ENCODE measurements at regions not wholly inside any gene's neighbourhood (a gene's known extent, or its start where the extent isn't known, plus 50 kb on each side); places are given as distances from the start of the nearest gene placed in this dataset.

DNA sequence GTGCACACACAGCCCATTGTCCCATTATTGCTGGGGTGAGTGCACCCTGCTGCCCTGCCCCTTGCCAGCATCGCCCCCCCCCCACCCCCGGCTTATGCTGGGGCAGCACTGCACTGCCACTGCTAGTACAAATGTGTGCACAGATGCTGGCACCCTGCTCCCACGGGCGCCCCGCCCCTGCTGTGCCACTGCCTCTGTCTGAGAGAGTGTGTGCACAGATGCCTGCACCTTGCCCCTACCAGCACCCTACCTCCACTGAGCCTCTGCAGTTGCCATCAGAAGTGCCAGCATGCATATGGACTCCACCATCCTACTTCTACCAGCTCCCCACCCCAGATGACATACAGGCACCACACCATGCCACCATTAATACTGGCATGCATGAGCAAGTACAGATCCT lies 454.6 kb upstream of the KHDRBS2 start:
- WGBS (ENCODE audit: low lambda C conversion rate) = 10% methylated on average over 4 of the region's 5 CpGs
- POLR2A ChIA-PET = no interaction called here

DNA sequence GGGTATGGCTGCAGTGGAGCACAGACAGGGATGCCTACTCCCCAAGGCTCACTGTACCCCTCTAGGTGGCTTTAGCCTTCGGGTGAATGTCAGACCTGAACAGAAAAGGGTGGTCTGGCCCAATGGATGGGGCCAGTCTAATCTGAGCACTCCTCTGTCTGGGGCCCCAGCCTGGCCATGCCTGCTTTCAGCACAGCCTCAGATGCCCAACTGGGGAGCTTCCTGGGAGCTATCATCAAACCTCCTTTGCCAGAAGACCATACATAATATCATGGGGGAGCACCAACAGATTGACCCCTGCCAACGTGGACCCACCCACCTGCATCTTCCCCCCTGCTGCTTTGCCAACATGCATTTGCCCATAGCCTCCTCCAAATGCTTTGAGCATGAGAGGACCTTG lies 454.1 kb upstream of the KHDRBS2 start:
- 0% methylated on average over 1 of the region's 2 CpGs for WGBS (ENCODE audit: low lambda C conversion rate)
- Histone ChIP-seq H3K27me3 (ENCODE audit: insufficient read depth) (no peaks in the 10 kb centered on the region), H3K9ac (no peak overlapping the region), H4K20me1 (ENCODE audit: insufficient read depth) (no peaks in the 10 kb centered on the region), H3K4me2 (no peak overlapping the region), H3K36me3 (replicated peaks in 1 of 2; ENCODE audit: control insufficient read depth in 1 of 2, insufficient read depth in 2 of 2, low read length in 1 of 2) (no peaks in the 10 kb centered on the region), H3K9me3 (no peaks in the 10 kb centered on the region), H3K27ac (ENCODE audit: low read depth in 2 of 2, low read length in 1 of 2) (no peak overlapping the region), H3F3A (replicated peaks; ENCODE audit: insufficient read depth) (no peaks in the 10 kb centered on the region), H3K9me2 (no peaks in the 10 kb centered on the region; the same call in 1 of the 2 replicates), H3K4me1 (ENCODE audit: control insufficient read depth in 1 of 2, insufficient read depth in 2 of 2, low read depth in 1 of 2, low read length in 1 of 2) (no peaks in the 10 kb centered on the region), H3K79me2 (ENCODE audit: insufficient read depth) (no peaks in the 10 kb centered on the region), H3K4me3 (ENCODE audit: low read depth in 2 of 2, low read length in 1 of 2) (no peak overlapping the region), H2AFZ (ENCODE audit: low read depth) (no peak overlapping the region)
- DNase-seq = no peak
- POLR2A ChIA-PET = no interaction called here
- CTCF ChIA-PET = no interaction called here
- no peak for TF ChIP-seq FOXM1 (IDR thresholded peaks at IDR 0.05; ENCODE audit: low read depth)
- TF ChIP-seq, protein P1, sequence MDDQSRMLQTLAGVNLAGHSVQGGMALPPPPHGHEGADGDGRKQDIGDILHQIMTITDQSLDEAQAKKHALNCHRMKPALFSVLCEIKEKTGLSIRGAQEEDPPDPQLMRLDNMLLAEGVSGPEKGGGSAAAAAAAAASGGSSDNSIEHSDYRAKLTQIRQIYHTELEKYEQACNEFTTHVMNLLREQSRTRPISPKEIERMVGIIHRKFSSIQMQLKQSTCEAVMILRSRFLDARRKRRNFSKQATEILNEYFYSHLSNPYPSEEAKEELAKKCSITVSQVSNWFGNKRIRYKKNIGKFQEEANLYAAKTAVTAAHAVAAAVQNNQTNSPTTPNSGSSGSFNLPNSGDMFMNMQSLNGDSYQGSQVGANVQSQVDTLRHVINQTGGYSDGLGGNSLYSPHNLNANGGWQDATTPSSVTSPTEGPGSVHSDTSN (IDR thresholded peaks at IDR 0.05) = no peak
- no peak for TF ChIP-seq NFIC (IDR thresholded peaks at IDR 0.05; ENCODE audit: borderline replicate concordance)
- TF ChIP-seq, protein P2, sequence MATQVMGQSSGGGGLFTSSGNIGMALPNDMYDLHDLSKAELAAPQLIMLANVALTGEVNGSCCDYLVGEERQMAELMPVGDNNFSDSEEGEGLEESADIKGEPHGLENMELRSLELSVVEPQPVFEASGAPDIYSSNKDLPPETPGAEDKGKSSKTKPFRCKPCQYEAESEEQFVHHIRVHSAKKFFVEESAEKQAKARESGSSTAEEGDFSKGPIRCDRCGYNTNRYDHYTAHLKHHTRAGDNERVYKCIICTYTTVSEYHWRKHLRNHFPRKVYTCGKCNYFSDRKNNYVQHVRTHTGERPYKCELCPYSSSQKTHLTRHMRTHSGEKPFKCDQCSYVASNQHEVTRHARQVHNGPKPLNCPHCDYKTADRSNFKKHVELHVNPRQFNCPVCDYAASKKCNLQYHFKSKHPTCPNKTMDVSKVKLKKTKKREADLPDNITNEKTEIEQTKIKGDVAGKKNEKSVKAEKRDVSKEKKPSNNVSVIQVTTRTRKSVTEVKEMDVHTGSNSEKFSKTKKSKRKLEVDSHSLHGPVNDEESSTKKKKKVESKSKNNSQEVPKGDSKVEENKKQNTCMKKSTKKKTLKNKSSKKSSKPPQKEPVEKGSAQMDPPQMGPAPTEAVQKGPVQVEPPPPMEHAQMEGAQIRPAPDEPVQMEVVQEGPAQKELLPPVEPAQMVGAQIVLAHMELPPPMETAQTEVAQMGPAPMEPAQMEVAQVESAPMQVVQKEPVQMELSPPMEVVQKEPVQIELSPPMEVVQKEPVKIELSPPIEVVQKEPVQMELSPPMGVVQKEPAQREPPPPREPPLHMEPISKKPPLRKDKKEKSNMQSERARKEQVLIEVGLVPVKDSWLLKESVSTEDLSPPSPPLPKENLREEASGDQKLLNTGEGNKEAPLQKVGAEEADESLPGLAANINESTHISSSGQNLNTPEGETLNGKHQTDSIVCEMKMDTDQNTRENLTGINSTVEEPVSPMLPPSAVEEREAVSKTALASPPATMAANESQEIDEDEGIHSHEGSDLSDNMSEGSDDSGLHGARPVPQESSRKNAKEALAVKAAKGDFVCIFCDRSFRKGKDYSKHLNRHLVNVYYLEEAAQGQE (IDR thresholded peaks at IDR 0.05; ENCODE audit: low read depth, low read length) = no peak
- no peak for TF ChIP-seq JUND (IDR thresholded peaks at IDR 0.05)
- TF ChIP-seq MXI1 (IDR thresholded peaks at IDR 0.05; ENCODE audit: low read depth, low read length) = no peak
- TF ChIP-seq SIN3A (IDR thresholded peaks at IDR 0.05; ENCODE audit: borderline replicate concordance, low read depth, low read length) = no peak
- no peak for TF ChIP-seq NRF1 (IDR thresholded peaks at IDR 0.05; ENCODE audit: low read depth, low read length)
- no peak for TF ChIP-seq CHD2 (IDR thresholded peaks at IDR 0.05; ENCODE audit: low read length, partially characterized antibody)
- TF ChIP-seq FOXJ3 (CRISPR knock-in tag; IDR thresholded peaks at IDR 0.05) = no peak

More for the DNA sequence above, 454.6 kb upstream of the KHDRBS2 start:
- Histone ChIP-seq H3K36me3 (replicated peaks in 1 of 2; ENCODE audit: control insufficient read depth in 1 of 2, insufficient read depth in 2 of 2, low read length in 1 of 2) (no peaks in the 10 kb centered on the region), H2AFZ (ENCODE audit: low read depth) (no peak overlapping the region), H3K4me3 (ENCODE audit: low read depth in 2 of 2, low read length in 1 of 2) (no peak overlapping the region), H3K4me2 (no peak overlapping the region), H4K20me1 (ENCODE audit: insufficient read depth) (no peaks in the 10 kb centered on the region), H3K4me1 (ENCODE audit: control insufficient read depth in 1 of 2, insufficient read depth in 2 of 2, low read depth in 1 of 2, low read length in 1 of 2) (no peaks in the 10 kb centered on the region), H3K27me3 (ENCODE audit: insufficient read depth) (no peaks in the 10 kb centered on the region), H3K9ac (no peak overlapping the region), H3K9me2 (no peaks in the 10 kb centered on the region; the same call in 1 of the 2 replicates), H3F3A (replicated peaks; ENCODE audit: insufficient read depth) (no peaks in the 10 kb centered on the region), H3K27ac (ENCODE audit: low read depth in 2 of 2, low read length in 1 of 2) (no peak overlapping the region), H3K79me2 (ENCODE audit: insufficient read depth) (no peaks in the 10 kb centered on the region), H3K9me3 (no peaks in the 10 kb centered on the region)
- CTCF ChIA-PET = no interaction called here
- no peak for TF ChIP-seq GATA2 (CRISPR knock-in tag; IDR thresholded peaks at IDR 0.05)
- TF ChIP-seq CHD2 (IDR thresholded peaks at IDR 0.05; ENCODE audit: low read length, partially characterized antibody) = no peak
- no peak for TF ChIP-seq ELF1 (IDR thresholded peaks at IDR 0.05)
- no peak for TF ChIP-seq JUND (IDR thresholded peaks at IDR 0.05)
- no peak for TF ChIP-seq TEAD4 (IDR thresholded peaks at IDR 0.05; ENCODE audit: borderline replicate concordance, insufficient read depth)
- TF ChIP-seq FOXM1 (IDR thresholded peaks at IDR 0.05; ENCODE audit: low read depth) = no peak
- TF ChIP-seq TCF12 (IDR thresholded peaks at IDR 0.05) = no peak
- TF ChIP-seq MEF2A (IDR thresholded peaks at IDR 0.05; ENCODE audit: borderline replicate concordance, low read depth) = no peak
- no peak for TF ChIP-seq RFX5 (IDR thresholded peaks at IDR 0.05; ENCODE audit: low read length)
- TF ChIP-seq, protein P3, sequence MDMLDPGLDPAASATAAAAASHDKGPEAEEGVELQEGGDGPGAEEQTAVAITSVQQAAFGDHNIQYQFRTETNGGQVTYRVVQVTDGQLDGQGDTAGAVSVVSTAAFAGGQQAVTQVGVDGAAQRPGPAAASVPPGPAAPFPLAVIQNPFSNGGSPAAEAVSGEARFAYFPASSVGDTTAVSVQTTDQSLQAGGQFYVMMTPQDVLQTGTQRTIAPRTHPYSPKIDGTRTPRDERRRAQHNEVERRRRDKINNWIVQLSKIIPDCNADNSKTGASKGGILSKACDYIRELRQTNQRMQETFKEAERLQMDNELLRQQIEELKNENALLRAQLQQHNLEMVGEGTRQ (IDR thresholded peaks at IDR 0.05; ENCODE audit: borderline replicate concordance, low read depth, low read length) = no peak
- no peak for TF ChIP-seq MXI1 (IDR thresholded peaks at IDR 0.05; ENCODE audit: low read depth, low read length)
- TF ChIP-seq NRF1 (IDR thresholded peaks at IDR 0.05; ENCODE audit: low read depth, low read length) = no peak
- TF ChIP-seq POLR2AphosphoS5 (IDR thresholded peaks at IDR 0.05; ENCODE audit: low read depth, low read length) = no peak
- no peak for TF ChIP-seq ZBTB33 (IDR thresholded peaks at IDR 0.05; ENCODE audit: borderline replicate concordance, low read depth)
- TF ChIP-seq, protein P4, sequence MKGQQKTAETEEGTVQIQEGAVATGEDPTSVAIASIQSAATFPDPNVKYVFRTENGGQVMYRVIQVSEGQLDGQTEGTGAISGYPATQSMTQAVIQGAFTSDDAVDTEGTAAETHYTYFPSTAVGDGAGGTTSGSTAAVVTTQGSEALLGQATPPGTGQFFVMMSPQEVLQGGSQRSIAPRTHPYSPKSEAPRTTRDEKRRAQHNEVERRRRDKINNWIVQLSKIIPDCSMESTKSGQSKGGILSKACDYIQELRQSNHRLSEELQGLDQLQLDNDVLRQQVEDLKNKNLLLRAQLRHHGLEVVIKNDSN (IDR thresholded peaks at IDR 0.05; ENCODE audit: borderline replicate concordance, low read depth) = no peak
- TF ChIP-seq RAD21 (IDR thresholded peaks at IDR 0.05; ENCODE audit: low read length) = no peak
- DNase-seq = peak; percentile 0
